Liver (tissue), 8 donors: ENCODE measurements at regions not wholly inside any gene's neighbourhood (a gene's known extent, or its start where the extent isn't known, plus 50 kb on each side); places are given as distances from the start of the nearest gene placed in this dataset.

ENCODE experiments used
- DNase-seq: peaks from one replicate; pipeline ENCODE4 v3.0.0-alpha.2; 2017; ENCODE audit warnings: low spot score
- H3K27ac ChIP-seq, 2 donors: one replicate each; pipeline ENCODE4 v1.7.0; 2013; ENCODE audit warnings: inconsistent platforms in 2 of 2, low read length in 2 of 2, control low read depth in 1 of 2, low read depth in 1 of 2, mild to moderate bottlenecking in 1 of 2
- H3K27me3 ChIP-seq, 4 donors: one replicate each; pipeline versions ENCODE4 v1.6.1 to v1.7.0; 2013; ENCODE audit warnings: low read length in 3 of 4, inconsistent platforms in 1 of 4, mild to moderate bottlenecking in 1 of 4, moderate library complexity in 1 of 4; ENCODE audit not compliant: control insufficient read depth in 4 of 4, insufficient read depth in 4 of 4
- H3K36me3 ChIP-seq, 4 donors: one replicate each; pipeline versions ENCODE4 v1.6.1 to v1.7.0; 2013; ENCODE audit warnings: low read length in 3 of 4, mild to moderate bottlenecking in 3 of 4, low read depth in 1 of 4, moderate library complexity in 1 of 4; ENCODE audit not compliant: control insufficient read depth in 4 of 4, insufficient read depth in 3 of 4
- H3K4me1 ChIP-seq, 4 donors: one replicate each; pipeline versions ENCODE4 v1.6.1 to v1.7.0; 2013; ENCODE audit warnings: low read length in 3 of 4, mild to moderate bottlenecking in 3 of 4, moderate library complexity in 1 of 4; ENCODE audit not compliant: control insufficient read depth in 4 of 4, insufficient read depth in 4 of 4
- H3K4me3 ChIP-seq, 3 donors: one replicate each; pipeline versions ENCODE4 v1.6.1 to v1.7.0; 2013; ENCODE audit warnings: low read length in 3 of 3, control low read depth in 1 of 3, low read depth in 1 of 3, mild to moderate bottlenecking in 1 of 3
- H3K9ac ChIP-seq, 2 donors: one replicate each; pipeline ENCODE4 v1.7.0; 2013; ENCODE audit warnings: low read length in 2 of 2, mild to moderate bottlenecking in 2 of 2, moderate library complexity in 2 of 2, control low read depth in 1 of 2, low read depth in 1 of 2
- H3K9me3 ChIP-seq, 4 donors: one replicate each; pipeline versions ENCODE4 v1.6.1 to v1.7.0; 2013; ENCODE audit warnings: low read length in 3 of 4; ENCODE audit not compliant: control insufficient read depth in 4 of 4
- CTCF ChIP-seq: fragments of 150-350 bp; IDR thresholded peaks from 2 replicates; pipeline ENCODE4 v1.5.1; 2017; ENCODE audit warnings: improper control_type of control experiment, low read depth, low read length; ENCODE audit not compliant: missing input control
- EGR1 ChIP-seq, 2 donors: IDR thresholded peaks; 2 replicates each; pipeline ENCODE4 v1.6.1; 2016 to 2018; ENCODE audit warnings: antibody characterized with exemption in 2 of 2, low read depth in 2 of 2
- FOXA1 ChIP-seq: IDR thresholded peaks from 2 replicates; pipeline ENCODE4 v1.6.1; 2016; ENCODE audit warnings: antibody characterized with exemption
- FOXA2 ChIP-seq: IDR thresholded peaks from 2 replicates; pipeline ENCODE4 v1.6.1; 2016; ENCODE audit warnings: antibody characterized with exemption
- GABPA ChIP-seq, 2 donors: IDR thresholded peaks in 1 of 2; conservative IDR thresholded peaks in 1 of 2; 2 replicates each; pipeline ENCODE4 v1.6.1; 2016; ENCODE audit warnings: antibody characterized with exemption in 2 of 2, mild to moderate bottlenecking in 1 of 2, moderate library complexity in 1 of 2
- HNF4A ChIP-seq, 2 donors: conservative IDR thresholded peaks; 2 replicates each; pipeline ENCODE4 v1.6.1; 2016; ENCODE audit warnings: antibody characterized with exemption in 2 of 2, mild to moderate bottlenecking in 2 of 2
- HNF4G ChIP-seq: IDR thresholded peaks from 2 replicates; pipeline ENCODE4 v1.6.1; 2016; ENCODE audit warnings: antibody characterized with exemption
- JUND ChIP-seq, 2 donors: IDR thresholded peaks; 2 replicates each; pipeline ENCODE4 v1.6.1; 2016; ENCODE audit warnings: antibody characterized with exemption in 2 of 2
- MAX ChIP-seq: IDR thresholded peaks from 2 replicates; pipeline ENCODE4 v1.6.1; 2016; ENCODE audit warnings: antibody characterized with exemption
- NR2F2 ChIP-seq: IDR thresholded peaks from 2 replicates; pipeline ENCODE4 v1.6.1; 2016; ENCODE audit warnings: antibody characterized with exemption
- RAD21 ChIP-seq, 2 donors: IDR thresholded peaks; 2 replicates each; pipeline ENCODE4 v1.6.1; 2016; ENCODE audit warnings: antibody characterized with exemption in 2 of 2, mild to moderate bottlenecking in 2 of 2
- RXRA ChIP-seq, 2 donors: IDR thresholded peaks; 2 replicates each; pipeline ENCODE4 v1.6.1; 2017 to 2018; ENCODE audit warnings: antibody characterized with exemption in 2 of 2, mild to moderate bottlenecking in 1 of 2
- SP1 ChIP-seq: IDR thresholded peaks from 2 replicates; pipeline ENCODE4 v1.6.1; 2018; ENCODE audit warnings: antibody characterized with exemption, mild to moderate bottlenecking
- TAF1 ChIP-seq: conservative IDR thresholded peaks from 2 replicates; pipeline ENCODE4 v1.6.1; 2016; ENCODE audit warnings: antibody characterized with exemption, mild to moderate bottlenecking
- YY1 ChIP-seq: IDR thresholded peaks from 2 replicates; pipeline ENCODE4 v1.6.1; 2016; ENCODE audit warnings: antibody characterized with exemption, mild to moderate bottlenecking
- WGBS: extraction: QIAGEN DNeasy Blood & Tissue Kit; methylation state at CpG from one replicate; pipeline ENCODE4 v1.1.7; 2013; 5-methylcytosine and 5-hydroxymethylcytosine counted together
- TF ChIP-seq, protein P1 (sequence below): IDR thresholded peaks from 2 replicates; pipeline ENCODE4 v1.6.1; 2016; ENCODE audit warnings: antibody characterized with exemption
- TF ChIP-seq, protein P2 (sequence below): IDR thresholded peaks from 2 replicates; pipeline ENCODE4 v1.6.1; 2016; ENCODE audit warnings: antibody characterized with exemption, mild to moderate bottlenecking
- TF ChIP-seq, protein P3 (sequence below): IDR thresholded peaks from 2 replicates; pipeline ENCODE4 v1.6.1; 2016; ENCODE audit warnings: antibody characterized with exemption
- donor health status: healthy.
- donor health status: healthy.
- donor health status: healthy.
- donor health status: healthy.
- donor health status: healthy.

- Histone ChIP-seq H3K4me1 (peaks cover 7 to 15% (median 13%) of the 10 kb centered on the region in 4 donors), H3K9me3 (no peaks in the 10 kb centered on the region), H3K4me3 (no peak overlapping the region), H3K27me3 (no peaks in the 10 kb centered on the region), H3K27ac (no peak overlapping the region), H3K36me3 (no peaks in the 10 kb centered on the region), H3K9ac (no peak overlapping the region)
- 28% methylated on average over 3 of the region's 3 CpGs for WGBS
- TF ChIP-seq FOXA1 (no peak), HNF4A (conservative IDR thresholded peaks at IDR 0.05) (peak; percentile 80 to 85), RAD21 (IDR thresholded peaks at IDR 0.05) (peak in 1 of 2 donors; percentile 33), TAF1 (no peak), YY1 (peak; percentile 62), CTCF (no peak), EGR1 (IDR thresholded peaks at IDR 0.05; ENCODE audit: low read depth in 2 of 2) (no peak), FOXA2 (no peak), GABPA (IDR thresholded peaks at IDR 0.05 in 1 of 2, conservative IDR thresholded peaks at IDR 0.05 in 1 of 2) (no peak), JUND (IDR thresholded peaks at IDR 0.05) (peak in 1 of 2 donors; percentile 31), RXRA (IDR thresholded peaks at IDR 0.05) (peak; percentile 44 to 75), NR2F2 (no peak), HNF4G (peak; percentile 48), MAX (peak; percentile 80), SP1 (peak; percentile 49)
- TF ChIP-seq, protein P1, sequence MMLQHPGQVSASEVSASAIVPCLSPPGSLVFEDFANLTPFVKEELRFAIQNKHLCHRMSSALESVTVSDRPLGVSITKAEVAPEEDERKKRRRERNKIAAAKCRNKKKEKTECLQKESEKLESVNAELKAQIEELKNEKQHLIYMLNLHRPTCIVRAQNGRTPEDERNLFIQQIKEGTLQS: peak; percentile 54
- TF ChIP-seq, protein P2, sequence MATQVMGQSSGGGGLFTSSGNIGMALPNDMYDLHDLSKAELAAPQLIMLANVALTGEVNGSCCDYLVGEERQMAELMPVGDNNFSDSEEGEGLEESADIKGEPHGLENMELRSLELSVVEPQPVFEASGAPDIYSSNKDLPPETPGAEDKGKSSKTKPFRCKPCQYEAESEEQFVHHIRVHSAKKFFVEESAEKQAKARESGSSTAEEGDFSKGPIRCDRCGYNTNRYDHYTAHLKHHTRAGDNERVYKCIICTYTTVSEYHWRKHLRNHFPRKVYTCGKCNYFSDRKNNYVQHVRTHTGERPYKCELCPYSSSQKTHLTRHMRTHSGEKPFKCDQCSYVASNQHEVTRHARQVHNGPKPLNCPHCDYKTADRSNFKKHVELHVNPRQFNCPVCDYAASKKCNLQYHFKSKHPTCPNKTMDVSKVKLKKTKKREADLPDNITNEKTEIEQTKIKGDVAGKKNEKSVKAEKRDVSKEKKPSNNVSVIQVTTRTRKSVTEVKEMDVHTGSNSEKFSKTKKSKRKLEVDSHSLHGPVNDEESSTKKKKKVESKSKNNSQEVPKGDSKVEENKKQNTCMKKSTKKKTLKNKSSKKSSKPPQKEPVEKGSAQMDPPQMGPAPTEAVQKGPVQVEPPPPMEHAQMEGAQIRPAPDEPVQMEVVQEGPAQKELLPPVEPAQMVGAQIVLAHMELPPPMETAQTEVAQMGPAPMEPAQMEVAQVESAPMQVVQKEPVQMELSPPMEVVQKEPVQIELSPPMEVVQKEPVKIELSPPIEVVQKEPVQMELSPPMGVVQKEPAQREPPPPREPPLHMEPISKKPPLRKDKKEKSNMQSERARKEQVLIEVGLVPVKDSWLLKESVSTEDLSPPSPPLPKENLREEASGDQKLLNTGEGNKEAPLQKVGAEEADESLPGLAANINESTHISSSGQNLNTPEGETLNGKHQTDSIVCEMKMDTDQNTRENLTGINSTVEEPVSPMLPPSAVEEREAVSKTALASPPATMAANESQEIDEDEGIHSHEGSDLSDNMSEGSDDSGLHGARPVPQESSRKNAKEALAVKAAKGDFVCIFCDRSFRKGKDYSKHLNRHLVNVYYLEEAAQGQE: peak; percentile 81
- TF ChIP-seq, protein P3, sequence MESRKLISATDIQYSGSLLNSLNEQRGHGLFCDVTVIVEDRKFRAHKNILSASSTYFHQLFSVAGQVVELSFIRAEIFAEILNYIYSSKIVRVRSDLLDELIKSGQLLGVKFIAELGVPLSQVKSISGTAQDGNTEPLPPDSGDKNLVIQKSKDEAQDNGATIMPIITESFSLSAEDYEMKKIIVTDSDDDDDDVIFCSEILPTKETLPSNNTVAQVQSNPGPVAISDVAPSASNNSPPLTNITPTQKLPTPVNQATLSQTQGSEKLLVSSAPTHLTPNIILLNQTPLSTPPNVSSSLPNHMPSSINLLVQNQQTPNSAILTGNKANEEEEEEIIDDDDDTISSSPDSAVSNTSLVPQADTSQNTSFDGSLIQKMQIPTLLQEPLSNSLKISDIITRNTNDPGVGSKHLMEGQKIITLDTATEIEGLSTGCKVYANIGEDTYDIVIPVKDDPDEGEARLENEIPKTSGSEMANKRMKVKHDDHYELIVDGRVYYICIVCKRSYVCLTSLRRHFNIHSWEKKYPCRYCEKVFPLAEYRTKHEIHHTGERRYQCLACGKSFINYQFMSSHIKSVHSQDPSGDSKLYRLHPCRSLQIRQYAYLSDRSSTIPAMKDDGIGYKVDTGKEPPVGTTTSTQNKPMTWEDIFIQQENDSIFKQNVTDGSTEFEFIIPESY: peak; percentile 58
- DNase-seq: no peak
These were observed 71.6 kb downstream of the PLCE1 start for GRCh38 chr10:94065362-94065761.
